Endodermal cell (in vitro differentiated cells): ENCODE measurements at regions not wholly inside any gene's neighbourhood (a gene's known extent, or its start where the extent isn't known, plus 50 kb on each side); places are given as distances from the start of the nearest gene placed in this dataset.

ENCODE experiments used
- DNase-seq: peaks from one replicate; pipeline ENCODE4 v3.0.0-alpha.2; 2017
- H3K27ac ChIP-seq: 2 replicates; pipeline ENCODE4 v1.5.1; 2013; ENCODE audit warnings: mild to moderate bottlenecking, low read depth, low read length, moderate library complexity
- H3K27me3 ChIP-seq: 2 replicates; pipeline ENCODE4 v1.6.1; 2013; ENCODE audit warnings: mild to moderate bottlenecking, low read length, moderate library complexity; ENCODE audit not compliant: insufficient read depth, control insufficient read depth, poor library complexity, severe bottlenecking
- H3K36me3 ChIP-seq: 2 replicates; pipeline ENCODE4 v1.7.0; 2013; ENCODE audit warnings: mild to moderate bottlenecking, low read length, moderate library complexity; ENCODE audit not compliant: control insufficient read depth, insufficient read depth
- H3K4me1 ChIP-seq: one replicate; pipeline ENCODE4 v1.7.0; 2013; ENCODE audit warnings: low read length; ENCODE audit not compliant: control insufficient read depth, insufficient read depth
- H3K4me3 ChIP-seq: 2 replicates; pipeline ENCODE4 v1.5.1; 2013; ENCODE audit warnings: mild to moderate bottlenecking, low read length, moderate library complexity
- H3K9ac ChIP-seq: 2 replicates; pipeline ENCODE4 v1.6.1; 2013; ENCODE audit warnings: mild to moderate bottlenecking, low read length, moderate library complexity; ENCODE audit not compliant: poor library complexity, severe bottlenecking; ENCODE audit errors: extremely low read depth
- H3K9me3 ChIP-seq: 2 replicates; pipeline ENCODE4 v1.6.1; 2013; ENCODE audit warnings: mild to moderate bottlenecking, low read length, moderate library complexity; ENCODE audit not compliant: control insufficient read depth
- H3K27ac Mint-ChIP-seq: 2 replicates; pipeline ENCODE4 v1.8.0; 2020; ENCODE audit warnings: mixed read lengths
- H3K27me3 Mint-ChIP-seq: 2 replicates; pipeline ENCODE4 v1.8.0; 2021; ENCODE audit warnings: mild to moderate bottlenecking, mixed read lengths; ENCODE audit not compliant: insufficient read depth
- H3K36me3 Mint-ChIP-seq: 2 replicates; pipeline ENCODE4 v1.8.0; 2020; ENCODE audit warnings: low read depth, mixed read lengths
- H3K4me1 Mint-ChIP-seq: 2 replicates; pipeline ENCODE4 v1.8.0; 2020; ENCODE audit warnings: mixed read lengths
- H3K4me3 Mint-ChIP-seq: 2 replicates; pipeline ENCODE4 v1.8.0; 2020; ENCODE audit warnings: mild to moderate bottlenecking, moderate library complexity, mixed read lengths
- H3K9me3 Mint-ChIP-seq: 2 replicates; pipeline ENCODE4 v1.8.0; 2020; ENCODE audit warnings: mild to moderate bottlenecking, mixed read lengths
- WGBS, 2 experiments: methylation state at CpG; one replicate each; pipeline versions ENCODE4 v1.1.5 to v1.1.7; 2013; ENCODE audit warnings: missing lambda C conversion rate in 2 of 2, mixed read lengths in 1 of 2; ENCODE audit not compliant: insufficient coverage in 1 of 2, insufficient read length in 1 of 2; 5-methylcytosine and 5-hydroxymethylcytosine counted together
- TF ChIP-seq, protein P1 (sequence below): fragments of 200-600 bp; sonication (generic); conservative IDR thresholded peaks from 2 replicates; pipeline ENCODE4 v1.5.0; 2021; ENCODE audit warnings: antibody characterized with exemption, mild to moderate bottlenecking

GRCh38 chr6:76639941-76640340 lies 567.5 kb upstream of the IMPG1 start:
- 50 to 63% methylated on average over 1 of the region's 1 CpG for WGBS, 2 experiments
- H3K36me3 Mint-ChIP-seq: no peaks in the 10 kb centered on the region
- Histone ChIP-seq H3K9me3 (peaks cover 13% of the 10 kb centered on the region), H3K4me3 (no peak overlapping the region), H3K27me3 (no peaks in the 10 kb centered on the region), H3K36me3 (no peaks in the 10 kb centered on the region), H3K4me1 (no peaks in the 10 kb centered on the region), H3K9ac (no peak overlapping the region), H3K27ac (no peak overlapping the region)
- DNase-seq: peak; percentile 47
- no peak overlapping the region for H3K4me3 Mint-ChIP-seq
- peaks cover 8% of the 10 kb centered on the region for H3K9me3 Mint-ChIP-seq
- peaks cover 24% of the 10 kb centered on the region for H3K4me1 Mint-ChIP-seq
- H3K27ac Mint-ChIP-seq: peak overlapping the region; percentile 41
- no peaks in the 10 kb centered on the region for H3K27me3 Mint-ChIP-seq
- TF ChIP-seq, protein P1, sequence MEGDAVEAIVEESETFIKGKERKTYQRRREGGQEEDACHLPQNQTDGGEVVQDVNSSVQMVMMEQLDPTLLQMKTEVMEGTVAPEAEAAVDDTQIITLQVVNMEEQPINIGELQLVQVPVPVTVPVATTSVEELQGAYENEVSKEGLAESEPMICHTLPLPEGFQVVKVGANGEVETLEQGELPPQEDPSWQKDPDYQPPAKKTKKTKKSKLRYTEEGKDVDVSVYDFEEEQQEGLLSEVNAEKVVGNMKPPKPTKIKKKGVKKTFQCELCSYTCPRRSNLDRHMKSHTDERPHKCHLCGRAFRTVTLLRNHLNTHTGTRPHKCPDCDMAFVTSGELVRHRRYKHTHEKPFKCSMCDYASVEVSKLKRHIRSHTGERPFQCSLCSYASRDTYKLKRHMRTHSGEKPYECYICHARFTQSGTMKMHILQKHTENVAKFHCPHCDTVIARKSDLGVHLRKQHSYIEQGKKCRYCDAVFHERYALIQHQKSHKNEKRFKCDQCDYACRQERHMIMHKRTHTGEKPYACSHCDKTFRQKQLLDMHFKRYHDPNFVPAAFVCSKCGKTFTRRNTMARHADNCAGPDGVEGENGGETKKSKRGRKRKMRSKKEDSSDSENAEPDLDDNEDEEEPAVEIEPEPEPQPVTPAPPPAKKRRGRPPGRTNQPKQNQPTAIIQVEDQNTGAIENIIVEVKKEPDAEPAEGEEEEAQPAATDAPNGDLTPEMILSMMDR: no peak

DNA sequence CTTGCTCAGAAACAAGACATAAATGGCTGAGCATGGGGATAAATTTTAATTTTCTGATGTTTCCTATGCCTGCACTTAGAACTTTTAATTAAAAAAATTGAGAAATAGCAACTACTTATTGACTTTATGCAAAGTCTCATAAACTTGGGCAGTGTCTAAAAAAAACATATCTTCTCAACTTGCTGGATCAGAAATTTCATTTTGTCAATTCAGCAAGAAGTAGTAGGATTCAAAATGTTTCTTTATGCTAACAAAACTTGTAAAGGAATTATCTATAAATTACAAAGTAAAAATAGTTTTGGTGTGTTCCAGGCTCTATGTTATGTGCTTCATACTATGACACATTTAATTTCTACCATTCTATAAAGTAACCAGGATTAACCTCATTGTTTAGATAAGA lies 562.2 kb upstream of the IMPG1 start:
- Mint-ChIP-seq H3K4me1 (peaks cover 1% of the 10 kb centered on the region), H3K27me3 (no peaks in the 10 kb centered on the region), H3K9me3 (peaks cover 27% of the 10 kb centered on the region), H3K36me3 (peaks cover 3% of the 10 kb centered on the region), H3K27ac (no peak overlapping the region), H3K4me3 (no peak overlapping the region)
- Histone ChIP-seq H3K9me3 (peaks cover 39% of the 10 kb centered on the region), H3K36me3 (no peaks in the 10 kb centered on the region), H3K27ac (no peak overlapping the region), H3K9ac (no peak overlapping the region), H3K4me3 (no peak overlapping the region), H3K4me1 (no peaks in the 10 kb centered on the region), H3K27me3 (no peaks in the 10 kb centered on the region)
- TF ChIP-seq, protein P1: no peak
- no peak for DNase-seq

GRCh38 chr6:76633259-76633658 lies 560.8 kb upstream of the IMPG1 start:
- Histone ChIP-seq H3K4me3 (no peak overlapping the region), H3K9me3 (peaks cover 46% of the 10 kb centered on the region), H3K27me3 (no peaks in the 10 kb centered on the region), H3K4me1 (no peaks in the 10 kb centered on the region), H3K9ac (no peak overlapping the region), H3K36me3 (no peaks in the 10 kb centered on the region), H3K27ac (no peak overlapping the region)
- Mint-ChIP-seq H3K9me3 (peaks cover 41% of the 10 kb centered on the region), H3K4me1 (no peaks in the 10 kb centered on the region), H3K27me3 (no peaks in the 10 kb centered on the region), H3K27ac (no peak overlapping the region), H3K36me3 (peaks cover 15% of the 10 kb centered on the region), H3K4me3 (no peak overlapping the region)
- TF ChIP-seq, protein P1: peak; percentile 65
- WGBS, 2 experiments: 87 to 91% methylated on average over 4 to 5 of the region's 5 CpGs
- DNase-seq: peak; percentile 71
